CD4-positive, alpha-beta T cell treated with Interleukin-17A for 1 hour (primary cell): ENCODE measurements at regions not wholly inside any gene's neighbourhood (a gene's known extent, or its start where the extent isn't known, plus 50 kb on each side); places are given as distances from the start of the nearest gene placed in this dataset.

Experiments used
- DNase-seq: peaks from one replicate; pipeline ENCODE4 v3.0.0-alpha.2; 2020

DNA sequence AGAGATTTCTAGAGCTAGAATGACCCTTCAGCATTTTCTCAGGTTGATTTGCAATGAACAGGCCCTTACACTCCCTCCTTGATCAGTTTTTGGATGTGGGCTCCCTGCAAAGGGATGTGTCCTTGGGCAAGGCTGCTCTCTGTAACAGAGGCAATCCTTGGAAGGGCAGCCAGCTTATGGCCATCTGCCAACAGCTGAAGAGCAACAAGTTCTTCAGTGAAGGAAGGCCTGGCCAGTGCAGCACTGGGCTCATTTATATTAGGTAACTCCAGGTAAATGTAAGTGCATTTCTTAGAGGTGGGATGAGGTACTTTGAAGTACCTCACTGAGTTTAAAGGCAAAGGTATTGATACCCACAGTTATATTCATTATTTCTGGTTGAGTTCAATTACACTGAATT, 114.3 kb upstream of the KCNJ16 start:
- no peak for DNase-seq

DNA sequence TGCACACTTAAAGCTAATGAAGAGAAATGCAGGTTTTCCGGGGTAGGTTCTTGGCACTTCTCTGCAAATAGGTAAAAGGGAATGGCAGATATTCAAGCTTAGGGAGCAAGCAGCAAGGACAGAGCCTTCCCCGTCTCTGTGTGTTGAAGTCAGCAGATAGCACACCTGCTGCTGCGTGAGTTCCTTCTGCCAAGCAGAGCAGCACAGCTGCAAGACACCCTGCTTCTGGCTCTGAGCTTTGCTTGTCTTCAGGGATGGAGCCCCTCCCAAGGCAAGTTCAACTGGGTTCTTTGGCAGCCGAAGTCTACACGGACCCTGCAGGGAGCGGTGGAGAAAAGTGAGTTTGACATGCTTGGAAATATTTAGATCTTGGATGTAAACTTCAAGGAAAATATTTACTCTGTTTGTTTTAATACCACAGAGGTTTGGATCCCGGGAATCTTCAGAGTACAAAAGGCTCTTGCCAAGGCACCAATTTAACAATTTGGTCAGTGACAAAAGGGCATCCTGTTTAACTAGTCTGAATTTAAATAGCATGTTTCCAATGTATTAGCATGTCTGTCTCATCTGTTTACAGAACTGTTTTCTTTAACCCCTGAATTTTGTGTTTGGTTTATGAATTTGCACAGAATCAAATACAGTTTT, 113.4 kb upstream of the KCNJ16 start:
- DNase-seq, result no peak

DNA sequence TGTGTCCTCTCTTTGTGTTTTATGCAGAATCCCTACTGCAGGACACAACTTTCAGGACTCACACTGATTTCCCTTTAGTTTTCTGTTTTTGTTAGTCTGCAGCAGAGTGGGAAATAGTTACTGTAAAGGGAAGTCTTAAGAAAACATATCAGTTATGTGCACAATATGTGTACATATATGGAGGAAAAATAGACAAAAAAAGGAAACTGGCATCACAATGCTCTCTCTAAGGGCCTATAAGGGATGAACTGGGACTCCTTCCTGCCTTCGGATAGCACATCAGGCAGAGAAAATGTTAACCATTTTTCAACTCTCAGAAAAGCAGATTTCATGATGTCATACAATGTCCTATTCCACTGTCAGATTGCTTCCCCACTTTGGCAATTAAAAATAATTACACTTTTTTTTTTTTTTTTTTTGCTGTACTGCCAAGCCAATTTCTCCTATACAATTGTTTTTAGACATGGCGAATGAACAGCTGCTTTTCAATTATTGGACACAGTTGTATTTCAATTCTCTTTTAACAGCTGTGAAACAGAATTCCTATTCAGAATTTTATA, 112.5 kb upstream of the KCNJ16 start:
- no peak for DNase-seq

DNA sequence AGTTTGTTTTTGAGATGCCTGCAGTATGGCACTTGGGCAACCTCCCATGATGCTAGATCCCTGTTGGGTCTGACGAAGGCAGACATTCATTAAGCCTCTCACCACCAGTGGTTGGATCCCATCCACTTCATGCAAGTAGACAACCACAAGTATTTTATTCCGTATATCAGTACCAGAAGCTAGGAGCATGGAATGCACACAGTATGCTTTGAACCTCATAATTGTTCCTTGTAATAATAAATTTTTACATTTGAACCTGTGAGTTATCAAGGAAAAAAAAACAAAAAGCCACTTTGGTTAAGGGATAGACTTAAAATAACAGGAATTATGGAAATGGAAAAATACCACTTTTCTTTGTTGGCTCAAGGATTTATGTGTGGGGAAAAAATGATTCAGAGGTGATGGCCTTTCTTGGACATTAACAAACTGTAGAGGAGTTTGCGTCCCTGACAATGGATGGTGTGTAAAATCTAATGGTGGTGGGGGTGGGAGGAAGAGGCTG, 107.1 kb upstream of the KCNJ16 start:
- no peak for DNase-seq

DNA sequence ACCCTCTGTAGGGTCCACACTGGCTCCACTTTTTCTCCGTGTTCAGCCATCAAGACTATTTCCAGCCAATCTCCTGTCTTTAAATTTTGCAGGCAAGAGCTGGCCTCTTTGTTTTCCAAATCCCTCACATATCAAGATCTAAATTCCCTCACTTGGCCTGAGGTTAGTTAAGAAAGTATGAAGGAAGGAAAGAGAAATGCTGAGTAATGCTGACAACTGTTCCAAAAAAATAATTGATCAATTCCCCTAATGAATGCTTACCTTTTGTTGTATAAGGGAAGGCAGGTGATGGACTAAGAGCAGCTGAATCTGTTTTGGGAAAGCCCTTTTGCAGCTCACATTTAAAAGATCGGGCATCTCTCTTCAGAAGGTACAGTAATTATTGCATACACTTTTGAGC, 105.1 kb upstream of the KCNJ16 start:
- DNase-seq, result no peak

DNA sequence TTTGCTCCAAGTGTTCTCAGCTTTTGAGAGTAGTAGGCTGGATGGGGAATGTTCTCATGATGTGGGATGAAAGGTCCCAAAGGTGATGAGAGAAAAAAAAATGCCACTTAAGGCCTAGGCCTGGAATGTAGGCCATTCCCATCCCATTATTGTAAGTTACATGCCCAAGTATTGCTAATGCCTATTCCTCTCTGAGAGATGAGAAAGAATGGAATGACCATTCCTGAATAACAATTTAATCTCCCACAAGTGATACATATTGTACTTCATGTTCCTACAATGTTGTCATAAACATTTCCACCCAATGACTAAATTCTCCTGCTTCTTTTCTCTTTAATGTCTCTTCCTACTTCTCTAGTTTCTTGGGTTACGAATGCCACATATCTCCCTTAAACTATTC, 102.8 kb upstream of the KCNJ16 start:
- no peak for DNase-seq

DNA sequence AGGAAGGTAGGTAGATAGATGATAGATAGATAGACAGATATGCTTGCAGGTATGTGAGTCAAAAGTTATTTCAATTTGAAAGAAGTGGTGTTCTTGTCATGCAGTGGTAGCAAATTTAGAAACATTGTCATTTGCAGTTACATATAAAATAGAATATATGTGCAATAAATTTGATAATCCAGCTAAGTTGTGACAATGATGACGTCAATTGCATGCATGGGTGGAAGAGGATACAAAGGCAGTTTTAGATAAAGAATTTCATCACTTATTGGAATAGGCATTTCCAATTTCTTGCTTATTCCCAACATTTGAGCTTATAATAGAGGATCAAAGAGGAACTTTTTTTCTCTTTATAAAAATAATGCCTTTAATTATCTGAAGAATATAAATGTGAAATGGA, 99.2 kb upstream of the KCNJ16 start:
- DNase-seq, result no peak

DNA sequence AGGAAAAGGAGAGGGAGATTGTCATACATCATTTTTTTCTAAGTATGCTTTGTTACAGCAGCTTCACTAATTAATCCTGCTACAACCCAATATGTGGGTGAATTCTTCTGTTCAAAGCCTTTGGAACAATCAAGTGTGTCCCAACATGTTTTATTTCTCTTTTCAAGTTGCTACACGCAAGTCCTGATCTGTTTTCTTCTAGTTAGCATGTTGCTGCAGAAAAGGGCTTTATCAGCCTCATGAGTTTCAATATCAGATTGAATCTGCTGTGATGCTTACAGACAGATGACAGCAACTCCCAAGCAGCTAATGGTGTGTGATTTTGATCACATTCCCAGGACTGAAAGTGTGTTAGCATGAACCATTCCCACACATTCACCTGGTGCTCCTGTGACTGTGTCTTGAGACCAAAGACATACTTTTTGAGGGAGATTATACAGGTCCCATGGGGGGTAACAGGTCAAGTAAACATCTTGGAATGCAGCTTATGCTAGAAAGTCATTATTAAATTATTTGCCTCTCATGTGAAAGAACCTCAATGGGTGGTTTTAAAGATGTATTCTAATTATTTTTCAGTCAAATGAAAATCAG, 96.9 kb upstream of the KCNJ16 start:
- no peak for DNase-seq

DNA sequence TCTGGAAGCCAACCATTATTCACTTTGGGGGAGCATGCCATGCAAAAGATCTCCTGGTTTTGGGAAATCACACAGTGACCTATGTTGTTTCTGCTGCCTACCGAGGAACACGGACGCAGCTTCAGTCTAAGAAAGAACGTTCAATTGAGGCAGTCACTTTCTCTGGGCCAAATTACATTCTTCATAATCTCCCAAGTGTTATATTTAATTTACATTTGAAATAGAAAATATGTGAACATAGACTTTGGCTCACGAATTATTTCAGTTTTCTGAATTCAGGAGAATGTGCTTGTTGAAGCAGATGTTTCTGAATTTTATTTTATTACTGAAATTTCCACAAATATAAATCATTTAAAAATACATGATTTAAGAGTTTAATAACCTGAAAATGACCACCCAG, 93.6 kb upstream of the KCNJ16 start:
- no peak for DNase-seq

DNA sequence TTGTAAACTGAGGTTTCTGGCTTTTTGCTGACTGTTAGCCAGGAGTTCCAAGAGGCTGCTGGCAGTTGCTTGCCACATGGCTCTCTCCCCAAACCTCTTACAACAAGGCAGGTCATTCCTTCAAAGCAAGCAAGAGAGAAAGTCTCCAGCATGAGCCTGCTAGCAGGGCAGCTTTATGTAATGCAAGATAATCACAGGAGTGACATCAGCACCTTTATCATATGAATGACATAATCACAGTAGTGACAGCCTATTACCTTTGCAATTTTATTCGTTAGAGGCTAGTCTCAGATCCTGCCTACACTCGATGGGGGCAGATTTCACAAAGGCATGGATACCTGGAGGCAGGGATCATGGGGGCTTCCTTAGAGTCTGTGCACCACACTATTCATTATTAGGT, 79.5 kb upstream of the KCNJ16 start:
- DNase-seq, result no peak

DNA sequence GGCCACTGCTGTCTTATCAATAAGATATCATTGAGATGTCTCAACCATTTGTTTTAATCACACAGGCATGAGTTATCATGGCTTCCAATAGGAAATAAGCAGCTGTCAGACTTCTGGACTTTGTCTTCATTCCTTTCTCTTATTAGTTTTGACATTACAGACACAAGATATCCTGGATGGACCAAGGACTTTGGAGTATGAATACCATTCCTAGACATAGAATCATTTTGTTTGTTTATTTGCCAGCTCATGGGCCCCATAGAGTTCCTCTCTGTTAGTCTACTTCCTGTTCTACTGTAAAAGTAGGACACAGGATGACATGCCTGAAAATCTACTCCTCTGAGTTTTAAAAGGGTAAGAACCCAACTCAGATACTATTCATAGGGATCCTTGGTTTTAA, 77.7 kb upstream of the KCNJ16 start:
- no peak for DNase-seq

DNA sequence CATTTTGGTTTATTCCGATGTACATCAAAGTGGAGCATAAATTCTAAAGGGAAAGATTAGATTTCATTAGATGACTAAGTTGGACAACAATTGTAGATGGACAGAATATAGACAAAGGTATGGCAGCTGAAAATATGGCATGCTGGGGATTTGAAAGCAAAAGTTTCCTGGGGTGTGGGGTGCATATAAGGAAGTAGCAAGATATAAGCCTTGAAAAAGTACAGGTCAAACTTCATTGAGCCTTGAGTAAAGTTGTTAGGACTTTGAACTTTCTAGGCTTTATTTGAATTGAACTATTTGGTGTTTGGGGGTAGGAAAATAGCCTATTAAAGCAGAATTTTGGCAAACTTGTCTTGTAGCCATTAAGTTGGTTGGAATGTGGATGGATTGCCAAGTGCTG, 75.8 kb upstream of the KCNJ16 start:
- DNase-seq, result no peak

DNA sequence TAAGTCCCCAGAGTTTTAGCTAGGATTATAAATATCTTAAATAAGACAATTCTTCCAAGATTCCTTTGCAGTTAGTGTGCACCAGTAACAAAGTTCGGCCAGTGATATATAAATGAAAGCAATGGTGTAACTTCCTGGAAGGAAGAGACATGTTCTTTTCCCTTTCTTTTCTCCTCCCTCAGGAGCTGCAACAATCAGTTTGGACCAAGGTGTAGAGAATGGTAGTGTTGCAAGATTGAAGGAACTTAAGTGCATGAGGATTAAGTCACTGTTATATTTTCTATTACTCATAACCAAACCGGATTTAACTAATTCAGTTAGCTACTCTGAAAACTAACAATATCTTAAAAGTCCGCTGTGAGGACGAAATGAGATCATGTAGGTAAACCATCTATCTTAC, 68.9 kb upstream of the KCNJ16 start:
- no peak for DNase-seq

DNA sequence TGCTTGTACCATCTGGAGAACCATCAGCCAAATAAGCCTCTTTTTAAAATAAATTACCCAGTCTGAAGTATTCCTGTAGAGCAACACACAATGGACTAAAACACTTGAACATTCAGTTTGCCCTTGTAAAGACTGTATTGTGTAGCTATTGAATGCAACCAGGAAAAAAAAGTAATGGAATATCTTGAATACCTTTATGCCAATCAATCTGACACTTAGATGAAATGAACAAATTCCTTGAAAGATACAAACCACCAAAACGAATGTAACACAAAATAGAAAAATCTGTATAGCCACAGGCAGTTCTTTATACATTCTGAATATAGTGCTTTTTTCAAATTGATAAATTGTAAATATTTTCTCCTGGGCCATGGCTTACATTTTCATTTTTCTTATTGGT, 63.3 kb upstream of the KCNJ16 start:
- no peak for DNase-seq

DNA sequence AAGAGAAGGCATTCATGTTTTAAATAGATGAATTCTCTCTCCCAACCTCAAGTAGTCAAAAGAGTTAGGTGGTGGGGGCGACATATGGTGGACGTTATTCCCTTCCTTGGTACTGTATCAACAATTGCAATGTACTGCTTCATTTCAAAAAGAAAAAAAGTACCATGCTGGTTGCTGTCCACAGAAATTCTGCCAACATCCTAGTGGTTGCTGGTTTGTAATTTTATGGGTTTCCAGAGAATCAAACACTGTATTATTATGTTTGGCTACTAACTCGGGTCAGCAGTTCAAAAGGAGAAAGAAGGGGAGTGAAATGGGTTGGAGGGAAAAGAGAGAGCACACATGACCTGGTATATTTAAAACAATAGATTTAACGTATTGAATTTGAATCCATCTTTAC, 61.1 kb upstream of the KCNJ16 start:
- DNase-seq, result no peak

DNA sequence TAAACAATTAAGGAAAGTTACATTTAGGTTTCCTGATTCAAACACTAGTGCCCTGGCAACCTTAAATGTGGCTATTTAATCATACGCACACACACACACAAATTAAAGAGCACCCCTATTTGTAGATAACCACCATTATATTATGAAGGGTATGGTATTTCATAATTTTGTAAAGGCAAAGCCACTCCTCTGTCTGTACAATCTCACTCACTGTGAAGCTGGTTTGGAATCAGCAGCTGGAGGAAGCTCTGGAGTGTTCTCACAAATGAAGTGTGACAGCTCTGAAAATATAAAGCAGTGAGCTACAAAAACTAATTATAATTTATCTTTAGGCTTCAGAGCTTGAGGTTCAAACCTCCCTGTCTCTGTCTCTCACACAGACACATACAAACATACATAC, 57.9 kb upstream of the KCNJ16 start:
- DNase-seq, result no peak

DNA sequence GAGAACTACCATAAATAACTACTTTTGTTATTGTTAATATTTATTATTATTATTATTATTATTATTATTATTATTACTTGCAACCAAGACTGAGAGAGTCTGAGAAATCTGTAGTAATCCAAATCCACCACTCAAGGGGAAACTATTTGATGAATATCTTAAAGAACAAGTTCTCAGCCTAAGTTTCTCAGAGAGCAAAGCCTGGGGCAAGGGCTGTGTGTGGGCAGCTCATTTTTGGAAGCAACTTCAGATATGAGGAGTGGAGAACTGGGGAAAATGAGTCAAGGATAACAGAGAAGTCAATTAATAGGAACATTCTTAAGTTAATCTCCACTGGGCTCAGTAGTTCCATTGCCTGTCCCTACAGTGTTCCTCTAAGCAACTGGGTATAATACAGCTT, 57.1 kb upstream of the KCNJ16 start:
- no peak for DNase-seq

DNA sequence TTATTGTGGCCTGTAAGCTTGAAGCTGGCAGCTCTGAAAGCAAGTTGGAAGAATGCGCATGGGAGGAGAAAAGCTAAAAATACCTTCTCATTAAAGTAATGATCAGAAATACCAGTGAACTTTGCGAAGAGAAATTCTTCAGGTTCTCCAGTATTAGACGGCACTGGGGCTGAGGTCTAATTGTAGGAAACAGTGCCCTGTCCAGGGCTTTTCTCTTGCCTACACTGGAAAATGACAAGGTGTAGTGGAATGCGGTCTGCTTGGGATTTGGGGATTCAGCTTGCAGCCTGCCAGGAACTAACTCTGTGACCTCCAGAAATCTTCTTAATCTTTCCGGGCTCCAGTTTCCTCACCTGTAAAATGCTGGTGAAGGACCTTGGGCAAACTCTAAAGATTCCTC, 53.3 kb upstream of the KCNJ16 start:
- no peak for DNase-seq

DNA sequence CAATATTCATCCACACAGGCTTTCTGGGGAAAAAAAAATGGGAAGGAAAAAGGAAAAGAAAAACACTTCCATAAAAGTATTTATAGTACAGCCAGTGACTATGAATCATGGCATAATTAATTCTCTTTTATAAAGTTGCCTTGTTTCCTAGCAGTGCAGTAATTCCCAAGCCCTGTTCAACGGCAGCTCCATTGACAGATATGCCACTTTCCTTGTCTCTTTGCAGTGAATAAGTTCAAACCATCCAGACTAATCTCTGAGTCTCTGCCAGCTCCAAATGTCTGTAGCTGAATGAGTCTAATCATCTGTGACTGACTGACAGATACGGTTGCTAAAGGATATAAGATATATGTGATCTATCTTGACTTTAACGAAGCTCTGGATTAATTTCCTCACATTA, 52.9 kb upstream of the KCNJ16 start:
- DNase-seq, result no peak

DNA sequence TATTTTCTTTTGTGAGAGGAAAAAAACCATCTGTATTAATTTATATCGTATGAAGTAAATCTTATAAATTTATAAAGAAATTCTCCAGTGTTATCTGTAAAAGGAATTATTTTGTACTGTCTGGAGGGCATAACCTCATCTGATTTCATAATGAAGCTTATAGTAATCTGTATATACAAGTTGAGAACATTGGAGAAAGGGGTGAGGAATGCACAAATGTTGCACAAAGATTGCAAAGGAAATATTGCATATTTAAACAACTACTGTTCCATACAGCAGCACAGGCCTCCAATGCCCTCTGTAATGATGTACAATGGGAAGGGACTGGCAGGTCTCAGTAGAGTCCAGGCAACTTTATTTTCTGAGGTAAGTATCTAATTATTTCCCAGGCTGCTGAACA, 50.8 kb upstream of the KCNJ16 start:
- DNase-seq, result no peak
